Activated CD4-positive, alpha-beta T cell treated with anti-CD3 and anti-CD28 coated beads, Interleukin-2, amount 10 ng/mL, durations not matched to agents 24 days and 14 days (primary cell): ENCODE measurements at regions not wholly inside any gene's neighbourhood (a gene's known extent, or its start where the extent isn't known, plus 50 kb on each side); places are given as distances from the start of the nearest gene placed in this dataset.

Source experiments
- DNase-seq: peaks from one replicate; pipeline ENCODE4 v3.0.0; 2022
- H3K27ac Mint-ChIP-seq: one replicate; pipeline ENCODE4 v1.8.0; 2022; ENCODE audit warnings: mild to moderate bottlenecking, mixed read lengths
- H3K27me3 Mint-ChIP-seq: one replicate; pipeline ENCODE4 v1.8.0; 2022; ENCODE audit warnings: mixed read lengths
- H3K36me3 Mint-ChIP-seq: one replicate; pipeline ENCODE4 v1.8.0; 2022; ENCODE audit warnings: low read depth, mild to moderate bottlenecking, mixed read lengths
- H3K4me1 Mint-ChIP-seq: one replicate; pipeline ENCODE4 v1.8.0; 2021; ENCODE audit warnings: mixed read lengths
- H3K4me3 Mint-ChIP-seq: one replicate; pipeline ENCODE4 v1.8.0; 2022; ENCODE audit warnings: mild to moderate bottlenecking, moderate library complexity, mixed read lengths
- H3K9me3 Mint-ChIP-seq: one replicate; pipeline ENCODE4 v1.8.0; 2021; ENCODE audit warnings: mixed read lengths
- intact Hi-C: fragments of 100-400 bp; cut with micrococcal nuclease; formaldehyde crosslinking; loops from one replicate; pipeline ENCODE4 v1.15.1; 2023

- DNase-seq: no peak
- Mint-ChIP-seq H3K9me3 (no peaks in the 10 kb centered on the region), H3K36me3 (no peaks in the 10 kb centered on the region), H3K4me3 (no peak overlapping the region), H3K4me1 (no peaks in the 10 kb centered on the region), H3K27me3 (no peaks in the 10 kb centered on the region), H3K27ac (no peak overlapping the region)
- intact Hi-C loops: no loop called here
Observed at GRCh38 chr6:51339728-51340127, 521.1 kb downstream of the TFAP2B start.

- no peaks in the 10 kb centered on the region for H3K36me3 Mint-ChIP-seq
- no peak overlapping the region for H3K4me3 Mint-ChIP-seq
- DNase-seq: no peak
- intact Hi-C loops: no loop called here
- no peaks in the 10 kb centered on the region for H3K4me1 Mint-ChIP-seq
- H3K9me3 Mint-ChIP-seq: no peaks in the 10 kb centered on the region
- H3K27ac Mint-ChIP-seq: no peak overlapping the region
- H3K27me3 Mint-ChIP-seq: no peaks in the 10 kb centered on the region
Observed at GRCh38 chr6:51342393-51342792, 523.7 kb downstream of the TFAP2B start.

DNA sequence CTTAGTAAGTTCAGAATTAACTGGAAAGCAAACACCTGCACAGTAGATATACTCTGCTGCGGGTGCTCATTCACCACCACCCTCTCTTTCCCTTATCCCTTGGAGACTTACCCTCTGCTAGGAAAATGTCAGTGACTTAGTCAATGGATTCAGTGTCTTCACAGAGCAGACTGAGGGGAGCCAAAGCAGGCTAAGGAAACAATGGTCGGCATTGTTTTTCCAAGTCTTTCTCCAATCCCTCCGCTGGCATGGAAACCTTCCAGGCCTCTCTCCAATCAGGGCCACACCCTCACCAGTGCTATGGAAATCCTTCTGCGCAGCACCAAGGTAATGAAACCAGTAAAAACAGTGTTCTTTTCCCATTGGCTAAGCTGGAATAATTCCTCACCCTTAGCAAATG lies 531.2 kb downstream of the TFAP2B start:
- no peak overlapping the region for H3K27ac Mint-ChIP-seq
- no peaks in the 10 kb centered on the region for H3K9me3 Mint-ChIP-seq
- H3K36me3 Mint-ChIP-seq: no peaks in the 10 kb centered on the region
- H3K27me3 Mint-ChIP-seq: no peaks in the 10 kb centered on the region
- DNase-seq: no peak
- no peaks in the 10 kb centered on the region for H3K4me1 Mint-ChIP-seq
- H3K4me3 Mint-ChIP-seq: no peak overlapping the region
- intact Hi-C loops: loop anchor here (2.0 kb wide), 1 partner anchor 533 kb away; no protein-coding TSS in a partner anchor

GRCh38 chr6:51350308-51350904 lies 531.7 kb downstream of the TFAP2B start:
- Mint-ChIP-seq H3K27me3 (no peaks in the 10 kb centered on the region), H3K27ac (no peak overlapping the region), H3K4me1 (no peaks in the 10 kb centered on the region), H3K36me3 (no peaks in the 10 kb centered on the region), H3K9me3 (no peaks in the 10 kb centered on the region), H3K4me3 (no peak overlapping the region)
- intact Hi-C loops: loop anchor here (2.0 kb wide), 1 partner anchor 534 kb away; no protein-coding TSS in a partner anchor
- no peak for DNase-seq

DNA sequence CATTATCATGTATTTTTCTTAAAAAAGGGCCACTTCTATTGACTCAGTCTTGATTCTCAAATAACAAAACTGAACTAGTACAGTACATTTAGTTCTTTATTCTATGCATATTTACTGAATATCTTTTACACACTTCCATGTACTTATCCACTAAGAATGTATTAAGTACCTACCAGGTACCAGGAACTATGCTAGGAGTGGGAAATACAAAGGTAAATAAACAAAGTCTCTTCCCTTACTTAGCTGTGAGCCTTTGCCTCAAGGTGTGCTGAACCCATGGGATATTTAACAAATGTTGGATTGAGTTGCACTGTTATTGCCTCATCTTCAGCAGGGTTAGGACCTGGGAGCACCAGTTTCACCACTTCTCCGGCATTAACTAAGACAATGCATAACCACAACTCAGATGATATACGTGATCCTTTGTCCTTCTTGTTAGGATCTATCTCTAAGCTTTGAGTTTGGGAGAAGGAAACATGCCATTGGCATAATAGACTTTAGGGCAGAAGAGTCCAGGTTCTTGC lies 533.9 kb downstream of the TFAP2B start:
- Mint-ChIP-seq H3K27me3 (no peaks in the 10 kb centered on the region), H3K4me3 (no peak overlapping the region), H3K9me3 (no peaks in the 10 kb centered on the region), H3K4me1 (no peaks in the 10 kb centered on the region), H3K27ac (no peak overlapping the region), H3K36me3 (no peaks in the 10 kb centered on the region)
- DNase-seq: no peak
- intact Hi-C loops: no loop called here

- DNase-seq: no peak
- H3K9me3 Mint-ChIP-seq: no peaks in the 10 kb centered on the region
- intact Hi-C loops: no loop called here
- H3K4me3 Mint-ChIP-seq: no peak overlapping the region
- H3K36me3 Mint-ChIP-seq: no peaks in the 10 kb centered on the region
- no peaks in the 10 kb centered on the region for H3K4me1 Mint-ChIP-seq
- no peaks in the 10 kb centered on the region for H3K27me3 Mint-ChIP-seq
- no peak overlapping the region for H3K27ac Mint-ChIP-seq
Observed at GRCh38 chr6:51360287-51360686, 541.6 kb downstream of the TFAP2B start.

DNA sequence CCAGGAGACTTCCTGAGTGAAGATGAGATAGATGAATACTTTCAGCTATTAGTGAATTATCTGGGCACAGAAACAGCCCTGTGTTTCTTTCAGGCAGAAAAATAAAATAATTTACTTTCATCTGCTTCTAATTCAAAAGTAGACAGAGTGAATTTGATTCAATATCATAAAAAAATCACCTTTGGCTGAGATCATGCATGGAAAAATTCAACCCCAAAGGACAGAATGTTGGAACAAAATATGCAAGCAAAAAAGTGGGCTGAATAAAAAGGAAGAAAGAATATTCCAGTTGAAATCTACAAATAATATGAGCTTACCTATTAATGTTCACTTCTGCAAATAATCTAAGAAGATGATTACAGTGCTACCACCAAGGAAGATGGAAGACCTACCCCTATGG lies 546.9 kb downstream of the TFAP2B start:
- Mint-ChIP-seq H3K4me1 (no peaks in the 10 kb centered on the region), H3K36me3 (no peaks in the 10 kb centered on the region), H3K4me3 (no peak overlapping the region), H3K9me3 (no peaks in the 10 kb centered on the region), H3K27ac (no peak overlapping the region), H3K27me3 (no peaks in the 10 kb centered on the region)
- intact Hi-C loops: no loop called here
- no peak for DNase-seq

GRCh38 chr6:51369485-51369884 lies 550.8 kb downstream of the TFAP2B start:
- no peaks in the 10 kb centered on the region for H3K36me3 Mint-ChIP-seq
- intact Hi-C loops: no loop called here
- H3K27ac Mint-ChIP-seq: no peak overlapping the region
- H3K27me3 Mint-ChIP-seq: no peaks in the 10 kb centered on the region
- H3K4me3 Mint-ChIP-seq: no peak overlapping the region
- DNase-seq: no peak
- H3K9me3 Mint-ChIP-seq: no peaks in the 10 kb centered on the region
- H3K4me1 Mint-ChIP-seq: no peaks in the 10 kb centered on the region

GRCh38 chr6:51382847-51383246 lies 564.2 kb downstream of the TFAP2B start:
- Mint-ChIP-seq H3K4me1 (no peaks in the 10 kb centered on the region), H3K9me3 (no peaks in the 10 kb centered on the region), H3K4me3 (no peak overlapping the region), H3K36me3 (no peaks in the 10 kb centered on the region), H3K27ac (no peak overlapping the region), H3K27me3 (no peaks in the 10 kb centered on the region)
- intact Hi-C loops: no loop called here
- no peak for DNase-seq

GRCh38 chr6:51384736-51385135 lies 566.1 kb downstream of the TFAP2B start:
- DNase-seq: no peak
- peaks cover 4% of the 10 kb centered on the region for H3K9me3 Mint-ChIP-seq
- intact Hi-C loops: no loop called here
- no peaks in the 10 kb centered on the region for H3K4me1 Mint-ChIP-seq
- H3K36me3 Mint-ChIP-seq: no peaks in the 10 kb centered on the region
- no peaks in the 10 kb centered on the region for H3K27me3 Mint-ChIP-seq
- H3K4me3 Mint-ChIP-seq: no peak overlapping the region
- no peak overlapping the region for H3K27ac Mint-ChIP-seq

DNA sequence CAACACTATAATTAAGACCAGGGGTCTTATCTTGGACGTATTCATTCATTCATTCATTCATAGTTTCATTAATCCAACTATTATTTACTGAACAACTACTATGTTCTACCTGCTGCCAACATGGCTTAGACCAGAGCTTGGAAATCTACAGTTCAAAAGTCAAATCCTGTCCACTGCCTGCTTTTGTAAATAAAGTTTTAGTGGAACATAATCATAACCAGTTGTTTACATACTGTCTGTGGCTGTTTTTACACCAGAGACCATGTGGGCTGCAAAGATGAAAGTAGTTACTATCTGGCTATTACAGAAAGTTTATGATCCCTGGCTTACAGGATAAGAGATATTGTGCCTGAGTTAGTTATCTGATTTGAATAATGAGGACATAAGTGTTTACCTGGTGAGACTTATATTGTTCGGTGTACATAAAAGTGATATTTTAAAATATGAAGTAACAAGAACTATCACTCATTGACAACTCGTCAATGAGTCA lies 567.7 kb downstream of the TFAP2B start:
- H3K27ac Mint-ChIP-seq: no peak overlapping the region
- H3K36me3 Mint-ChIP-seq: no peaks in the 10 kb centered on the region
- H3K4me3 Mint-ChIP-seq: no peak overlapping the region
- DNase-seq: no peak
- no peaks in the 10 kb centered on the region for H3K27me3 Mint-ChIP-seq
- H3K9me3 Mint-ChIP-seq: peaks cover 4% of the 10 kb centered on the region
- intact Hi-C loops: no loop called here
- no peaks in the 10 kb centered on the region for H3K4me1 Mint-ChIP-seq

- no peak overlapping the region for H3K27ac Mint-ChIP-seq
- no peaks in the 10 kb centered on the region for H3K4me1 Mint-ChIP-seq
- no peaks in the 10 kb centered on the region for H3K36me3 Mint-ChIP-seq
- H3K27me3 Mint-ChIP-seq: no peaks in the 10 kb centered on the region
- DNase-seq: no peak
- peaks cover 4% of the 10 kb centered on the region for H3K9me3 Mint-ChIP-seq
- intact Hi-C loops: no loop called here
- H3K4me3 Mint-ChIP-seq: no peak overlapping the region
Observed at GRCh38 chr6:51387907-51388306, 569.2 kb downstream of the TFAP2B start.

DNA sequence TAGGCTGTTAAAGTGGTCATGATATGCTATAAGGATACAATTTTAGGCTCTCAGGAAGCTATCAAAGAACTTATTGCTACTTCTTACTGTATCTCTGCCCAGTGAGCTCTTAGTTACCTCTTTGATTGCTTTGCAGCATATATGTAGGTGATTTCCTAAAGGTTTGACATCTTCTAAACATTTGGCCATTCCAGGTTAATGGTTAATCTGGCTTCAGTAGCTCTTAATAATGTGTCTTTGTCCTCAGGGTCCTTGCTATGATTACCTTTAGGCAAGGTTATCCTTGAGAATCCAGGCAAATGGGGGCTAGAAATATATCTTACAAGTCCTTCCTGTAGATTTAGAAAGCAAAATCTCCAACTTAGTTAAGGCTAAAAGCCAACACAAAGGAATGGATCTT lies 575.4 kb downstream of the TFAP2B start:
- Mint-ChIP-seq H3K4me1 (no peaks in the 10 kb centered on the region), H3K4me3 (no peak overlapping the region), H3K36me3 (no peaks in the 10 kb centered on the region), H3K27me3 (no peaks in the 10 kb centered on the region), H3K9me3 (peaks cover 3% of the 10 kb centered on the region), H3K27ac (no peak overlapping the region)
- no peak for DNase-seq
- intact Hi-C loops: no loop called here

DNA sequence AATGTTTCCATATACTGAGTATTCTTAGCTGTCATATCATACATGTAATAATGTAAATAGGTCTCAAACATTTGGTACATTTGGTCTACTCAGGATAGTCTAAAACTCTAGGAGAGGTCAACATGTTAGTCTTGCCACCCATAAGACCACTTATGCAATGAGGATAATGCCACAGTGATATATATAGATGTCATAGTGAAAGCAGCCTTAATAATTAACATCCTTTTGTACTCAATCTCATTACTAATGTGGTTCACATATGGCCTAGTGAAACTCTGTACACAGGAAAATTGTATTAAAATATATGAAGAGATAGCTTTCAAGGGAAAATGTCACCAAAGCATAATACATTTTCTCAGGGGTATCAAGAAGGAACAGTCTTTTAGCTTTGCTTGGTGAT lies 577.9 kb downstream of the TFAP2B start:
- intact Hi-C loops: no loop called here
- Mint-ChIP-seq H3K27me3 (no peaks in the 10 kb centered on the region), H3K27ac (no peak overlapping the region), H3K36me3 (no peaks in the 10 kb centered on the region), H3K4me1 (no peaks in the 10 kb centered on the region), H3K4me3 (no peak overlapping the region), H3K9me3 (no peaks in the 10 kb centered on the region)
- no peak for DNase-seq
